HG03025 (cell line): ENCODE measurements at regions not wholly inside any gene's neighbourhood (a gene's known extent, or its start where the extent isn't known, plus 50 kb on each side); places are given as distances from the start of the nearest gene placed in this dataset.
"Not testable (repeated sequence)": the region's sequence is repeated elsewhere in the genome, so short reads cannot be mapped to it uniquely, and the experiment has no call there.

Experiments used
- ATAC-seq: cut with Tn5 transposase; IDR thresholded peaks from one replicate; pipeline ENCODE4 v1.9.1; 2021; ENCODE audit warnings: mild to moderate bottlenecking, moderate library complexity; ENCODE audit not compliant: unreplicated experiment, low FRiP score

DNA sequence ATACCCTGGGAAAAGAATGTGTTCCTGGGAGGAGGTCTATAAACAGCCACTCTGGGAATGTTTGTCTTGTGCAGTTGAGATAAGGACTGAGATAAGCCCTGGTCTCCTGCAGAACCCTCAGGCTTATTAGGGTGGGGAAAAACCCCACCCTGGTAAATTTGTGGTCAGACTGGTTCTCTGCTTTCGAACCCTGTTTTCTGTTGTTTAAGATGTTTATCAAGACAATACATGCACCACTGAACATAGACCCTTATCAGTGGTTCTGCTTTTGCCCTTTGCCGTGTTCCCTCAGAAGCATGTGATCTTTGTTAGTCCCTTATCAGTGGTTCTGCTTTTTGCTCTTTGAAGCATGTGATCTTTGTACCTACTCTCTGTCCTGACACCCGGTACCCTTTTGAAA lies 956.0 kb downstream of the GRID1 start:
- ATAC-seq: not testable (repeated sequence)

GRCh38 chr10:85413570-85413969 lies 953.0 kb downstream of the GRID1 start:
- ATAC-seq: no peak

DNA sequence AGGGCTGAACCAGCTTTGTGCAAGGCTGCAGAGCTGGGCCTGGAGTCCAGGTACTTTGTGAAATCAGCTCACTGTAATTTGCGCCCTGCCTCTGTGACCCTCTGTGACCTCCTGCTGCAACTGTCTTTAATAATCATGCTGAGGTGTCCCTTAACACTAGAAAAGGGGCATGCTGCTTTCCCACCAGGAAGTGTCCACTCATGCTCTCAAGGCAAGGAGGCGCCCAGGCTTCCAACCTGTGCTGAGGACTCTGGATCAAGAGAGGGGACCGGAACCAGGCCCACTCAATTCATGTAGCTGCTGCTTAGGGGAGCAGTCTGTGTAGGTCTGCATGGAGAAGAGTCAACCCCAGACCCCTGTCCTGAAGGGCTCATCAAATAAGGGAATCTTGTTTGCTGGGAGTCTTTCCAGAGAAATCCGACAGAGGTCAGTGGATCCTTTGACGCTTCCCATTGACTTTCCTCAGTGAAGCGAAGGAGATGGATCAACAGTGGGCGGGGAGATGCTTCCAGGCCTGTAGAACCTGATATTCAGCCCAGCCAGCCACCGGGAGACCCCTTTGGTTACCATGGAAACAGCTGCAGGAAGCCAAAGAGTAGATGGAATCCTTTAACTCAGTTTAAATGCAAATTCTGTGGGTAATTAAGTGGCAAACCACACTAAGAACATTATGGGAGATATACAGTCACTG lies 945.9 kb downstream of the GRID1 start:
- no peak for ATAC-seq

DNA sequence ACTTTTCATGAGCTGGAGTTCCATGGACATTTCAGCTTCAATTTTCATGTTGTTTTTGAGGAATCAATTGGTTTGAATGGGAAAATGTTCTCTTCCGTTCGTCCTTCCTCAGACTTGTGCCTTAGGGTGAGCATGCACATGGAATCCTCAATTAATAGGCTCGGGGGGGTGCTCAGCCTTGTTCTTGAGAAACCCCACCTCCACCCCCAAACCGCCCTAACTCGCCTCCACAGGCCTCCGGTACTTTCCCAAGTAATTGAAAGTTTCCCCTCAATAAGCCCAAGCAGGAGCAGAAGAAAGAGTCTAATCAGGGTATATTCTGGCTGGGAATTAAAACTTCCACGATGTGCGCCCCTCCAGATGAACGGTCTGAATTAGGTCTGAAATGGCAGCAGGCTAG lies 945.2 kb downstream of the GRID1 start:
- ATAC-seq: no peak

DNA sequence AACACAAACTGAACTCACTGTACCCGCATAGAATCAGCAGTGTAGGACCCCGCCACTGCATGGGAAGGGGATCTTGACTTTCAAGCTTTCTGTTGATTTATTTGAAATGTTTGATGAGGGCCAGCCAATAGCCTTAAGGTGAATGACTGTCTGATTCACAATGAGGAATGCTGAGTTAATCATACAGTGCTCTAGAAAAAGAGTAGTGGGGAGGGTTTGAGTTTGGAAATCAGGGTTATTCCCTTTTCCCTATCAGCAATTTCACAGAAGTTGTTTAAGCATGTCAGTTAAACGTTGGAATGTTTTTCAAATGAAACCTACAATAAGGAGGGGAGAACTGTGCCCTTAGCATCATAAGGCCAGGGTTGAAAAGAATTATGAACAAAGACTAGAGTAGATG lies 937.5 kb downstream of the GRID1 start:
- ATAC-seq: no peak

DNA sequence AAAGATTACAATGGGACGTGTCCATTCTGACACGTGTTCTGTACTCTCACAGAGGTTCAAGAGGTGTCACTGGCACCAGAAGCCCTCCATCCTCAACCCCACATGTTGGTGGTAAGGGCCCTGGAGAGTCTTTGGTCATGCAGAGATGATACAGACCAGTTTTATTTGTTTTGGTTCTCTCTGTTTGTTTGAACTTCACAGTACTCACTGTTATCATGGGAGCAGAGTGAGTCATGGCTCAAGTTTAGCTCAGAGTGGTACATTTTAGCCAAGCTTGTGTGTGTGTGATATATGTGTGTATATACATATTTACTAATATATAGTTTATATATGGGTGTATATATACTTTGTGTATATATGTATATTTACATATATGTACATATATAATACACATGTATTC lies 935.6 kb downstream of the GRID1 start:
- ATAC-seq: no peak

- no peak for ATAC-seq
These were observed 933.3 kb downstream of the GRID1 start for GRCh38 chr10:85433248-85433647.

DNA sequence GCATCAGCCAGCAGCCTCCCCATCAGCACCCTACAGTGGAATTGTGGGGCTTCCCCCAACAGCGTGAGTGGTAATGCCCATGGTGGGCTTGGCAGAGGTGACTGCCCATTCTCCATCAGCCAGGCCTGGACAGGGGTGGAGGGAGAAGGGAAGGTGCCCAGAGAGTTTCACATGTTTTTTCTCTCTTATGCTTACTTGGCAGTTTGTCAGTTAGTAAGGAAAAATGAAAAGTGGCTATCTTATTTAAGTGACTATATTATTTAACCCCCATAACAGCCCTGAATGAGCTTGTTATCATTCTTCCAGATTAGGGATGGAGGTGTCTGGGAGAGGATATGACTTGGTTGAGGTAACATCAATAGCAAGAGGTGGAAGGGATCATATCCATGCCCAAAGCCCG lies 921.7 kb downstream of the GRID1 start:
- no peak for ATAC-seq

- ATAC-seq: no peak
These were observed 920.9 kb downstream of the GRID1 start for GRCh38 chr10:85445702-85446101.

- no peak for ATAC-seq
These were observed 919.8 kb downstream of the GRID1 start for GRCh38 chr10:85446827-85447226.

DNA sequence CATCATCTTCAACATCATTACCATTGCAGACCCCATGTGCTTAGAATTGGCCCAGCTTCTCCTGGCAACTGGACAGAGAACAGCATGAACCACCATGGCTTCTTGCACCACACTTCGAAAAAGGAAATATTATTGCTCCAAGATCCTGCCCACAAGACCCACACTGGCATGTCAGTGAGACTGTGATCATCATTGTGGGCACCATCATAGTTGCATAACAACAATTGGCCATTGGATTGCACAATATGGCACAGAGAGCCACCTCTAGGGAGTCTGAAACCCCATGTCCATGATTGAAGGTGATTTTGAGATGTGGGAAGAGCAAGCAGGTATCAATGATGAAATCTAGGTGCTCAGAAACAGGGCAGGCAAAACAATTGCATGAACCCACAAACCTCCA lies 918.9 kb downstream of the GRID1 start:
- ATAC-seq: no peak

- ATAC-seq: no peak
These were observed 917.9 kb downstream of the GRID1 start for GRCh38 chr10:85448716-85449115.

- ATAC-seq: no peak
These were observed 912.2 kb downstream of the GRID1 start for GRCh38 chr10:85454386-85454785.

DNA sequence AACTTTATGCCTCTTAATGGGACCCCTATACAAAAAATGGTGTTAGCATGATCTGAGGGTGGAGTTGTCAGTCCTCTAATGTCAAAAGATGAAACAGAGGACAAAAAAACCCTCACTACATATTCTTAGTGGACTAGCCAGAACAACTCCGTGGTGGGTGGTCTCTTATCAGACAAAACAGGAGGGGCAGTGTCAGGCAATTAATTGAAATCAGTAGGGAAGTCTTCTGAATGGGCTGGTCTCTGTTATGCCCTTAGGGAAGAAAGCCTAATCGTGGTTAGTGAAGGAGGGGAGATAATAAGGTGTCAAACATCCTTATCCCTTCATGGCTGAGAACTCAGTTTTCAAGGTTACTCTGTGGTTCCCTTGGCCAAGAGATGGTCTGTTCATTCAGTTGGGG lies 909.4 kb downstream of the GRID1 start:
- ATAC-seq: no peak

- ATAC-seq: no peak
These were observed 908.3 kb downstream of the GRID1 start for GRCh38 chr10:85458324-85458723.

- ATAC-seq: no peak
These were observed 906.7 kb downstream of the GRID1 start for GRCh38 chr10:85459906-85460305.

- ATAC-seq: no peak
These were observed 902.3 kb downstream of the GRID1 start for GRCh38 chr10:85464336-85464735.

- no peak for ATAC-seq
These were observed 888.6 kb downstream of the GRID1 start for GRCh38 chr10:85477979-85478378.

GRCh38 chr10:85490431-85490830 lies 876.2 kb downstream of the GRID1 start:
- no peak for ATAC-seq

GRCh38 chr10:85491652-85492051 lies 874.9 kb downstream of the GRID1 start:
- ATAC-seq: no peak

DNA sequence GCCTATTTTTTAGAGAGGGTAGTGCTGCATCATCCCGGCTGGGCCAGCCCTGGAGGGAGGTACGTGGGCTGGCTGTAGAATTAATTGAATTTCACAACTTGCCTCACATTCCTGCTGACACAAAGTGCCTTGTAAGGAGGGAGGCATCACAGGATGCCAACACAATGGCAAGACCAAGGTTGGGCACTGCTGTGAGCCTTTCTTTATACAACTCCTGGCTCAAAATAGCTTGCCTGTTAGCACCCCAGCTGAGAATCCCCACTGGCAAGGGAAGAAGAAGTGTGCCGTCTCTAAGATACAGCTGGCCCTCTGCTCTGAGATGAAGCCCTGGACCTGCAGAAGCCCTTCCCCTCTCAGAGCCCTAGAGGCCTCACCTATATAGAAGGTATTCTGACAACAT lies 873.9 kb downstream of the GRID1 start:
- ATAC-seq: no peak

- ATAC-seq: no peak
These were observed 872.9 kb downstream of the GRID1 start for GRCh38 chr10:85493703-85494102.

DNA sequence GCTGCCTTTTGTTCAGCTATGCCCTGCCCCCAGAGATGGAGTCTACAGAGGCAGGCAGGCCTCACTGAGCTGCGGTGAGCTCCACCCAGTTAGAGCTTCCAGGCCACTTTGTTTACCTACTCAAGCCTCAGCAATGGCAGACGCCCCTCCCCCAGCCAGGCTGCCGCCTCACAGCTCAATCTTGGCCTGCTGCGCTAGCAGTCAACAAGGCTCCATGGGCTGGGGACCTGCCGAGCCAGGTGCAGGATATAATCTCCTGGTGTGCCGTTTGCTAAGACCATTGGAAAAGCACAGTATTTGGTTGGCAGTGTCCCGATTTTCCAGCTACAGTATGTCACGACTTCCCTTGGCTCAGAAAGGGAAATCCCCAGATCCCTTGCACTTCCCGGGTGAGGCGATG lies 862.0 kb downstream of the GRID1 start:
- not testable (repeated sequence) for ATAC-seq
